ENCODE measurements at regions not wholly inside any gene's neighbourhood (a gene's known extent, or its start where the extent isn't known, plus 50 kb on each side); places are given as distances from the start of the nearest gene placed in this dataset.
"Not testable (repeated sequence)": the region's sequence is repeated elsewhere in the genome, so short reads cannot be mapped to it uniquely, and the experiment has no call there.

DNA sequence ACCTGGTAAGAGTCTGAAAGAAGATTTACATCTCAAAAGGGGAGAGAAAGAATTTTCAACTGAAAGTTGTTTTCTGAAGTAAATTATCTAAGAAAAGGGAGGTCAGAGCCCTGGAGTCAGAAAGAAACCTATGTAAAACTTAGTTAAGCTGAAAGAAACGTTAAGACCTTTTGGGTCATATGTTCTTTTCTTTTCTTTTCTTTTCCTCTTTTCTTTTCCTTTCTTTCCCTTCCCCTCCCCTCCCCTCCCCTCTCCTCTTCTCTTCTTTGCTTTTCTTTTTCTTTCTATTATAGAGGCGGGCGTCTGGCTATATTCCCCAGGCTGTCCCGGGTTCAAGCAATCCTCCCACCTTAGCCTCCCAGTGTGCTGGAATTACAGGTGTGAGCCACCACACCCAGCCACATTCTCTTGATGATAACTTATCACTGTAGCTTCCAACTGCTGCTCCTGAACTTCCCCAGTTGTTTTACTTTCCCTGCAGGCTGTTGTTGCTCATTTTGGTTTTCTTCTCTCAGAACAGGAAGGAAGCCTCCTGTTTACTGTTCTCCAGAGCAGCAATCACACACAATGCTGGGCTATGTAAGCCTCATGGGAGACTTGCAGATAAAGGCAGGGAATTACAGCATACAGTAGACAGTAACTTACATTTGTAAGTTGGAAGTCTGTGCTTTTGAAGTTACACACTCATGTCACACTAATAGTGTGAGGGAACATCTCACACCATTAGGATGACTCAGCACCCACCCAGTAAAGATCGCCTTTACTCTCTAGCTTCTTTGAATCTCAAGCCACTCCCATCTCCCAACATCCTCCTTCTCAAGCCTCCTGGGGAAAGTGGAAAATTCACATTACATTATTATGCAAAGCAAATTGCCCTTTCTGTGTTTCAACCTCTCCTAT is 2216.6 kb upstream of the WWC1 start:
- DNase-seq (ENCODE audit: low spot score): no peak

DNA sequence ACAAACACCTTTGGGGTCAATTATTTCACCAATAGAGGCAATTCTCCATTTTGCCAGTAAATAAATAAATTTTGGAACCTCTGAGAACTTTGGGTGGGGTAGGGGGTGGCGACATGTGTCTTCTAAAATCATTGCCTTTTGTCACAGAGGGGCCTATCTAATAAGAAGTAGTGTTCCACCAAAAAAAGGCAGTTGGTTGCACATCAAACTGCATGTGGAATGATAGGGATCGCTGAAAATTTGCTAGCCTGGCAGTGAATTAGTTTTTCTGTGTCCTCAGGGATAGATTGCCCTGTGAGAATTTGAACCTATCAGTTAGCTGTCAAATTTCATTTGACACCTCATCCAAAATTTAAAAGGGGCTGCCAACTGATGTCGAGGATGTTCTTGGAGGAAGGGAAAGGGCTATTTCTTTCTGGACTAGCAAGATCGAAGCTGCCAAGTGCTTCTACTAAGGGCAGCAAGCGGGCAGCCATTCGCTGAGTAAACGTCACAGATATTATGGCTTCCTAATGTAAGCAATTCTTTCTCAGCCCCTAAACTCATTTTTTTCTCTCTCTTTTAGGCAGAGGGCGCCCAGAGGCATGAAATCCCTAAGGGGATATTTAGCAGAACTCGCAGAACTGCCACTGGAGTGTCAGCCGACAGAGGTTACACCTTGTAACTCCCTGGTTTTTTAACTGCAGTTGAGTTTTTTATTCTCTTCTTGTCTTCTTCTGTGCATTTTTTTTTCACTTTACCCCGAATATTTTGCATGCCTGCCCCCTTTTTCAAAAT is 2208.1 kb upstream of the WWC1 start:
- DNase-seq (ENCODE audit: low spot score): no peak

DNA sequence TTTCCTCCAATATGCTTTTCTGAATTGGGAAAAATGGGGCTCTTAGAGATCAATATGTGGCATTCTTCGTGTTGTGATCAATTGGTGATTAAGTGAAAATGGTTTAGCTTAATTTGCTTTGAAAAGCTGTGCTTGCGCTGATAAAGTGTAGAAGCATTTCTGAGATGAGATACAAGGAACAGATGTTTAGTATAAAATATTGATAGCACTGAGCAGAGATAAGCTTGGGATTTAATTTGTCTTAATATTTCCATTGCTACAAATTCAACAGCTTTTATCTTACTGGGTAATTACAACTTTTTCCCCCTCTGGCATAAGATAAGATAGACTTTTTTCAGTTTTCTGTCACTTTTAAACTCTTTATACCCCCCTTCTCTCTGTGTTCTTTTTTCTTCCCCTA is 2204.9 kb upstream of the WWC1 start:
- no peak for DNase-seq (ENCODE audit: low spot score)

DNA sequence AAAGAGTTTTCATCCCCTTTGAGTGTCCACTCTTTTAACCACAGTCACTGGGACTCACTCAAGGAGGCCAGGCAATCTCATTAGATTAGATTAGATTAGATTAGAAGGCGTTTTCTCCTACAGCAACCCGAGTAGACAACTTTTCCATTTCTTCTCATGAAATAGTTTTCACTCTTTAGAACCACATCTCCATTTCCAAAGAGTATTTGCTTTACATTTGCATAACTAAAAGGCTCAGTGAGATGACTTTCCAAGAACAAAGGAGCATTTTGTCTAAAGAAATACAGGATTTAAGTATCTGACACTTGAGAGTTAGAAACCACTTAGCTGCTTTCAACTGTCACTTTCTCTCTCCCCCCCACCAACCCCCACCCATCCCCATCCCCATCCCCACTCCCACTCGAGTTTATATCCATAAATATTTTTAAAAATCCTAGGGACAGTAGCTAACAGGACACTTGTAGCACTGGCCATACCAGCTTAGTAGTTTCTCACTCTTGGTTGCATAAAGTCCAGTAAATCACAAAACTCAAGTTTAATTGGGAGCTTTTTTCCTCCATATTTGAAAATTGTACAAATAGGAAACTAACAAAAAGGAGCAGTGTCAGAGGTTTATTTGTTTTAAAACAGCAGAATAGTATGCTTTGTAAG is 2202.9 kb upstream of the WWC1 start:
- DNase-seq (ENCODE audit: low spot score): no peak

DNA sequence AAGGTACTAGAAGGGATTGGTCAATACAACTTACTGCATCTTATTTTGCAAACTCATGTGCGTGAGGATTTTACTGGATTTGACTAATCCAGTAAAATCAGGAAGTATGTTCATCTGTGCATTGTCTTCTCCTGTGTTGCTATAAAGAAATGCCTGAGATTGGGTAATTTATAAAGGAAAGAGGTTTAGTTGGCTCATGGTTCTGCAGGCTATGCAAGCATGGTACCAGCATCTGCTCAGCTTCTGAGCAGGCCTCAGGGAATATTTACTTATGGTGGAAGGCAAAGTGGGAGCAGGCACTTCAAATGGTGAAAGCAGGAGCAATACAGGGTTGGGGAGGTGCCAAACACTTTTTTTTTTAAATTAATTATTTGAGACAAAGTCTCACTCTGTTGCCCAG is 2199.5 kb upstream of the WWC1 start:
- DNase-seq (ENCODE audit: low spot score): no peak

DNA sequence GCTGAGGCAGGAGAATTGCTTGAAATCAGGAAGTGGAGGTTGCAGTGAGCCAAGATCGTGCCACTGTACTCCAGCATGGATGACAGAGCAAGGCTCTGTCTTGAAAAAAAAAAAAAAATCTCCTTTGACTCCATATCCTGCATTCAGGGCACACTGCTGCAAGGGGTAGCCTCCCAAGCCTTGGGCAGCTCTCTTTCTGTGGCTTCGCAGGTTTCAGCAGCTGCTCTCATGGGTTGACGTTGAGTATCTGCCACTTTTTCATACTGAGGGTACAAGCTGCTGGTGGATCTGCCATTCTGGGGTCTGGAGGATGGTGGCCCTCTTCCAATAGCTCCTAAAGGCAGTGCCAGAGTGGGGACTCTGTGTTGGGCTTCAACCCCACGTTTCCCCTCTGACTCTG is 2198.1 kb upstream of the WWC1 start:
- no peak for DNase-seq (ENCODE audit: low spot score)

DNA sequence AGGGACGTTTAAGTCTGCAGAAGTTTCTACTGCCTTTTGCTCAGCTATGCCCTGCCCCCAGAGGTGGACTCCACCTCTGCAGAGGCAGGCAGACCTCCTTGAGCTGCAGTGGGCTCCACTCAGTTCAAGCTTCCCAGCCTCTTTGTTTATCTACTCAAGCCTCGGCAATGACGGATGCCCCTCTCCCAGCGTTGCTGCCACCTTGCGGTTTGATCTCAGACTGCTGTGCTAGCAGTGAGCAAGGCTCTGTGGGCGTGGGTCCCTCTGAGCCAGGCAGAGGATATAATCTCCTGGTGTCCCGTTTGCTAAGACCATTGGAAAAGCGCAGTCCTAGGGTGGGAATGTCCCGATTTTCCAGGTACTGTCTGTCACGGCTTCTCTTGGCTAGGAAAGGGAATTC is 2188.5 kb upstream of the WWC1 start:
- no peak for DNase-seq (ENCODE audit: low spot score)

DNA sequence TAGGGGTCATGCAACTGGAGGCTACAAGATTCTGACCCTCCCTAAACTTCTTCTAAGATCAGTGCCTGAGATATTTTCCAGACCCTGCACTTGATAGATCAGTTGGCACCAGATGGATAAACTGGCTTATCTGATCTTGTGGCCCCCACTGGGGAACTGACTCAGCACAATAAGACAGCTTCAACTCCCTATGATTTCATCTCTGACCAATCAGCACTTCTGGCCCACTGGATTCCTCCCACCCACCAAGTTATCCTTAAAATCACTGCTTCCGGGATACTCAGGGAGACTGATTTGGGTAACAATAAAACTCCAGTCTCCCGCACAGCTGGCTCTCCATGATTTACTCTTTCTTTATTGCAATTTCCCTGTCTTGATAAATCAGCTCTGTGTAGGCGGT is 2180.4 kb upstream of the WWC1 start:
- no peak for DNase-seq (ENCODE audit: low spot score)

DNA sequence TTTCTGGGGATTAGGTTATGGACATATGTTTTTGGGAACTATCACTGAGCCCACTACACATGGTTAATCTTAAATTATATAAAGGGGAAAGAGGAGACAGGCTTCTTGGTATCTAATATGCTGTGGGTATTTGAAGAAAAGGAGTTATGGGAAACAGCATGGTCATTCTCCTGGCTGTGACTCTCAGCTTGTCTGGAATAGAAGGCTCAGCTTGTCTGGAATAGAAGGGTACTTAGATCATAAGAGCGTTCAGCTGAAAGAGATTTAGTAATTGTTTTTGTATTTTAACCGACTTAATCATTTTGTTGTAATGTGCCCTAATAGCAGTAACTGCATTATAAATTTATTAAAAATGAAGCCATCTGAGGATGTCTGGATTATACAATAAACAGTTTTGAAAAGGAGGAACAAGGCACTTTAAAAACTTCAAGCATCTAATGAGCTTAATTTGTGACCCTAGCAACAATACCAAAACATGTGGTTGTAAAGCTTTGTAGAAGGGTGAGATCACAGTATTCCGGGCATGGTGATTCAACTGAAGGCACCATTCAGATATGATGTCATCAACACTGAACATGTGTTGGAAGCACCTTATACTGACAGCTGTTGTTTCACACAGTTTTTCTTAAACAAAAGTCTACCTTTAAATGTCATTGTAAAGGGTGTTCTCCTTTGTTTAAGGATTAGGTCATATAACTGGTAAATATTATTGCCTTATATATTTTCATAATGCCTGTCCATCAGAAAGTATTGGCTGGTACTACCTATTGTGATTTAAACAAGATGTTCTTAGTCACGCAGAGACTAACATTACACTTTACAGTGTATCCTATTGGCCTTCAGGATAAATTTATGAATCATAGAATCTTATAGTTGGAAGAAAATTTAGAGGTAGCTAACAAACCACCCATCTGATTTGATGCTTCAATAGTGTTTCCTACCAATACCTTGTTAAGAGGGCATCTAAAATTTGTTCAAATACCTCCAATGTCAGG is 2174.1 kb upstream of the WWC1 start:
- peak; percentile 28 for DNase-seq (ENCODE audit: low spot score)

DNA sequence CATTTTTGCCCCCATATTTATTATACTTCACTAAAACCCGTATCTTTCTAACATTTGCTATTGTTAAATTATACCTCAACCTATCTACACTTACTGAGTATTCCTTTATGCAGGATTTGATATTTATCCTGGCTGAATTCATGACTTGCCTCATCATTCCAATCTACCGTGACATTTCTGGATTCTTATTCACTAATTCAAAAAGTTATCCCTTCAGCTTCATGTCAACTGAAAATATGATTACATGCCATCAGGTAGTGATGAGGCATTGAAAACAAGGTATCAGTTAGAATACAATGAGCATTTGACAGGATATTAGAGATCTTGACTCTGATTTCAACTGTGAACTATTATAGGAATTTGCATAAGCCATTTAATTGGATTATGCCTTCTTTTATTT is 2171.9 kb upstream of the WWC1 start:
- no peak for DNase-seq (ENCODE audit: low spot score)

DNA sequence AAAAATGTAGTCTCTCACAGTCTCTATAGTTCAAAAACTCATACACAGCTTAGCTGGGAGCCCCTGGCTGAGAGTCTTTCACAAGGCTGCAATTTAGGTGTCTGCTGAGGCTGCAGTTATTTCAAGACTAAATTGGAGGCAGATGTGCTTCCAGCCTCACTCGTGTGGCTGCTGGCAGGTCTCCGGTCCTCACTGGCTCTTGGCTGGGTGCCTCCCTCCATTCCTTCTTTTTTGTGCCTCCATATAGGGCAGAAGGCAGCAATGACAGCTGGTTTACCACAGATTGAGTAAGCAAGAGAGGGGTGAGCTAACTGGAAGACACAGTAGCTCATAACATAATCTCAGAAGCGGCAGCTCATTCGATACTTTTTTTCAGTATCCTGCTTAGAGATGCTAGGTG is 2167.7 kb upstream of the WWC1 start:
- no peak for DNase-seq (ENCODE audit: low spot score)

DNA sequence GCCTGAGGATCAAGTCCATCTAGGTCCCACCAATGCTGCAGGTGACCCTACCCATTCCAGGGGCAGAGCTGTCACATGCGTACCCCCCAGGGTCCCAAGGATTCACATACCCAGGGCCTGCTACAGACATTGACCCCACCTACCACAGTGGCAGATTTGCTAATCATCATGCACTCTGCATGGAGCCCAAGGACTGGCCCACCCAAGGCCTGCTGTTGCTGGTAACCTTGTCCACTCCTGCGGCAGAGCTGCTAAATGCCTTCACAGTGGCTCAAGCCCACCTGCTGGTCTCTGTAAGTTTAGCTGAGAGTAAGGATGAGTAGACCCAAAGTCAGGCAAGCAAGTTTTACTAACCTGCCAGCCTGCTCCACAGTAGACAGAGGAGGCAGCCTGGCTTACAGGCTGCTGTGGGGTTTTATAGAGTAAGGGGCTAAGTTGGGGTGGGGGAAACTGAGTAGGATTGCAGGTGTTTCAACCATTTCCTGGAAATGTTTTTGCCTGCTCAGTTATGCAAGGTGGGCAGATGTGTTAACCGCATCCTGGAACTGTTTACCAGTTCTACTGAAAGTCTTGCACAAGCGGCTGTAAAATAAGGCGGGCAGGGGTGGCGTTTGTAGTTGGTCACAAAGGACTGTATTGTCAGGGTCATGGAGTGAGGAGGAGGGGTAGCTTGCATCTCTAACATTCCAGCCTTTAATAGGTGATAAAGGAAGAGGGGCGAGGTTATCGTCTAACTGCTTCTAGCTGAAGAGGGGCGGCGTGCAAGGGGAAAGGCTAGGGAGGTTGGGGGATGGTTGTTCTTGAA is 2163.5 kb upstream of the WWC1 start:
- DNase-seq (ENCODE audit: low spot score): no peak

DNA sequence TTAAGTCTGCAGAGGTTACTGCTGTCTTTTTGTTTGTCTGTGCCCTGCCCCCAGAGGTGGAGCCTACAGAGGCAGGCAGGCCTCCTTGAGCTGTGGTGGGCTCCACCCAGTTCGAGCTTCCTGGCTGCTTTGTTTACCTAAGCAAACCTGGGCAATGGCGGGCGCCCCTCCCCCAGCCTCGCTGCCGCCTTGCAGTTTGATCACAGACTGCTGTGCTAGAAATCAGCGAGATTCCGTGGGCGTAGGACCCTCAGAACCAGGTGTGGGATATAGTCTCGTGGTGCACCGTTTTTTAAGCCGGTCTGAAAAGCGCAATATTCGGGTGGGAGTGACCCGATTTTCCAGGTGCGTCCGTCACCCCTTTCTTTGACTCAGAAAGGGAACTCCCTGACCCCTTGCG is 2146.3 kb upstream of the WWC1 start:
- DNase-seq (ENCODE audit: low spot score): not testable (repeated sequence)

DNA sequence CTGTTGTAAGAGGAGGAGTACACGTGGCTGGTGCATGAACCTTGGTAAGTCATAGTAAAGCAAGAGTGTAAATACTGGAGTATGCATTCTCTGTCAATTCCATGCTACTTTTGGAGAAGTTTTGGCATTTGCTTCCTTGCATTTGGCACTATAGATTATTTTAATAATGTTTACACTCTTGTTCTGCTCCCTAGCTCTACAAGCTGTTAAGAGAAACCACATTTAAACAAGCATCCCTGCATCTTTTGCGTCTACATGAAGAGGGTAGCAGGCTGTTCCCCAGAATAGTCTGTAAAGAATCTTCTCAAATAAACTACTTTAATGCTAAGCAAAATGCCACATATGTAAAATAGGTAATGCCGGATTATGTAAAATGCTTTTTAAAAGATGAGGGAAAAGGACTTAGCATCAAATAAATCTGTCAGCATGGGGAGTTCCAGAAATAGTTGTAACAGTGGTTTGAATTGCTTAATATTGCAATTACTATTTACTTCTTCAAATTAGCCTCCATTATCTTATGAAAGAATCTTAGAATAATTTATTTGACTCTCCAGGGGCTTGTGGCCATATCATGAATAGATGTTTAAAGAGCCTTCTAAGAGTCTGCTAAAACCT is 2127.3 kb upstream of the WWC1 start:
- no peak for DNase-seq (ENCODE audit: low spot score)

DNA sequence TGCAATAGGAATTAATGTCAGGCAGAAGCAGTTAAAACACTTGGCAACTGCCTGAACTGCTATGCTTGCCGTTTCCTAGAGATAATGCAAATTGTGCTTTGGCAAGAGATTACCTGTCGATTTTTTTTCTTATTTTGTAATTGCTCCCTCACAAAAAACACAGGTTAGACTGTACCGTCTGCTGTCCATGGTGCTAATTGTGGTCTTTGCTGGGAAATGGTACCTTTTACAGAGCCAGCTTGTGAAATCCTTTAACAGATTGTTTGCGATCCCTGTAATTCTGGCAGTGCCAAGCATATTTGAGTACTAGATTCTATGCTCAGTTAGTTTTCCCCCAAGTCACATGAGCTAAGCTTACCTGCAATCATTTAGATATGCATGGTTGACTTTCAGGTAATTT is 2125.8 kb upstream of the WWC1 start:
- peak; percentile 1 for DNase-seq (ENCODE audit: low spot score)

DNA sequence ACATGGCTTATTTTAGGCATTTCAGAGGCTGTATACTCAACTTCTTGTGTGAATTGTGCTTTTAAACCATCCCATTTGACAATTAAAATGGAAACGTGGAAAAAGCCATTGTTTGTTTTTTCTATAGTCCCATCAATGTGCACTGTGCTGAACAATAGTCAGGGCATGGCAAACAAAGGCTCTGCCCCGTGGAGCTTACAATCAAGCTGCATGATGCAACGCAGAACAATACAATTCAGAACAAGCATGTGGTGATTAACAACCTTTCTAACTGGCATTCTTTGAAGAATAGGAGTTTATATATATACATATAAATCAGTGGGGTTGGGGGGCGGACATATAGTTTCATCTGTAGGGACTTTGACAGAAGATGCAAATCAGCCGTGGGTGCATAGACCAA is 2125.4 kb upstream of the WWC1 start:
- DNase-seq (ENCODE audit: low spot score): no peak

DNA sequence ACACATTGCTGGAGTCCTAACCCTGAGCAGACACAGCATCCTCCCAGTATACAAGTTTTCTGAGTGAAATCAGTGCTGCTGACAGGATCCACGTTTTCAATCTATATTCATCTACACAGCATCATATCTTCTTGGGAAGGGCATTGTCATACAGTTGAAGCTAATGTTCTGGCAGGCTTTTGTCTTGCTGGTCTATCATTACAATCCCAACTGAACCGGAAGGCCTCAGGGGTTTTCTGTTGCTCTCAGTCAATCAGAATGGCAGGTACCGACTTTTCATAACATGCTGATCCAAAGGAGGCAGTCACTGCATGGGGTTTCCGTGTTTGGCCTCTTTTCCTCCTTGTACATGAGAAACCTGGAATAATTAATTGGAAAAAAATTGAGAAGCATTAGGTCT is 2118.8 kb upstream of the WWC1 start:
- no peak for DNase-seq (ENCODE audit: low spot score)

DNA sequence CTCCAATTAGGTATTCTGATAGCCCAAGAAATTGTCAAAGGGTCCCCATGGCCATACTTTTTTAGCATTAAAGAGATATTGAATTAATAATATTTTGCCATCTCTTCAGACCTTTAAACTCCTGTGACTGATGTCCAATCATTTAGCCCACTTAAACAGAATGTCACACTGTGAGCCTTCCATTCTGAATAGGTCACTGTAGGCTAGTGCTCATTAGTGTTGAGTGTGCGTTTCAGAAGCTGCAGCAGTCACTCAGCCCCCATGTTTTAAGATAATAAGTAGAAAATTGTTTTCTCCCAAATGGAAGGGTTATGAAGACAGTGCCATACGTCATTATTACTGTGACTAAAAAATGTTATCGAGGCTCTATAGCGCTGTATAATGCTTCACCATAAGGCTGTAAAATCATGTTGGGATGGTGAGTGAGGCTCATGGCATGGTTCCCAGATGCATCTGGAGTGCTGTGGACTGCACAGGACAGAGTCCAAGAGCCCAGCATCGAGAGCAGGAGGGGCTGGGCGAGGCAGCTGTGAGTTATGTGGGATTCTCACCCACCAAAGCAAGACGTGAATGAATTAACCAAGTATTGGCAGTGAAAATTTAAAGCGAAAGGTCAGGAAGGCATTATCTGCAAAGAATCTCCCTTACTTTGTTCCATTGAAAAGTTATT is 2112.9 kb upstream of the WWC1 start:
- no peak for DNase-seq (ENCODE audit: low spot score)

DNA sequence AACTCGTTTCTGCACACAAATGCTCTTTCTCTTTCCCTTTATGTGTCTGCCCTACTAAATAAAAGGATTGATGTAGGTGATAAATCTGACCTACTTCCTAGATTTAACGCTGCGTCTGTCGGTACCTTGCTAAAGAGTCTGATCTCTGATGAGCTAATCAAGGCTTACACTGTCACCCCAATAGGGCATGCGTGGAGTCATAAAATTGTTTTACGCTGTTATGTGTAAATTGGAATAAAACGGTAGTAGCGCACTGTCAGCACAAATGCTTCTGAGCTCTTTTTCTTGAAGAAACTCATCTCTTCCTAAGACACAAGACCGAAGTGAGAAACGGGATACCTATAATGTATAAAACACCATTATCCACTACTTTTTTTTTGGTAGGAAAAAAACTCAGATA is 2106.3 kb upstream of the WWC1 start:
- DNase-seq (ENCODE audit: low spot score): no peak

All from RKO (cell line).